IPS-18a (cell line): ENCODE measurements at regions not wholly inside any gene's neighbourhood (a gene's known extent, or its start where the extent isn't known, plus 50 kb on each side); places are given as distances from the start of the nearest gene placed in this dataset.

Source experiments
- H3K27ac ChIP-seq: one replicate; pipeline ENCODE4 v1.5.1; 2013; ENCODE audit warnings: low read length
- H3K27me3 ChIP-seq: one replicate; pipeline ENCODE4 v1.6.1; 2013; ENCODE audit warnings: mild to moderate bottlenecking, low read length; ENCODE audit not compliant: control insufficient read depth, insufficient read depth
- H3K36me3 ChIP-seq: one replicate; pipeline ENCODE4 v1.6.1; 2013; ENCODE audit warnings: low read depth, low read length; ENCODE audit not compliant: control insufficient read depth
- H3K4me1 ChIP-seq: one replicate; pipeline ENCODE4 v1.6.1; 2013; ENCODE audit warnings: low read depth, low read length; ENCODE audit not compliant: control insufficient read depth
- H3K4me3 ChIP-seq: one replicate; pipeline ENCODE4 v1.5.1; 2013; ENCODE audit warnings: low read length
- H3K9ac ChIP-seq: one replicate; pipeline ENCODE4 v1.6.1; 2013; ENCODE audit warnings: mild to moderate bottlenecking, low read length, moderate library complexity
- H3K9me3 ChIP-seq: one replicate; pipeline ENCODE4 v1.6.1; 2013; ENCODE audit warnings: low read depth, low read length; ENCODE audit not compliant: control insufficient read depth

GRCh38 chr4:34066126-34066525 is 2178.2 kb downstream of the ARAP2 start:
- H3K36me3 ChIP-seq, result no peaks in the 10 kb centered on the region
- H3K27me3 ChIP-seq, result no peaks in the 10 kb centered on the region
- H3K27ac ChIP-seq, result no peak overlapping the region
- H3K4me3 ChIP-seq, result no peak overlapping the region
- no peaks in the 10 kb centered on the region for H3K4me1 ChIP-seq
- H3K9ac ChIP-seq, result no peak overlapping the region
- no peaks in the 10 kb centered on the region for H3K9me3 ChIP-seq

- Histone ChIP-seq H3K36me3 (no peaks in the 10 kb centered on the region), H3K9me3 (no peaks in the 10 kb centered on the region), H3K9ac (no peak overlapping the region), H3K27ac (no peak overlapping the region), H3K4me1 (no peaks in the 10 kb centered on the region), H3K27me3 (no peaks in the 10 kb centered on the region), H3K4me3 (no peak overlapping the region)
Measured at GRCh38 chr4:34091451-34091850, 2152.9 kb downstream of the ARAP2 start.

GRCh38 chr4:34094114-34094513 is 2150.2 kb downstream of the ARAP2 start:
- H3K4me1 ChIP-seq, result no peaks in the 10 kb centered on the region
- no peak overlapping the region for H3K9ac ChIP-seq
- no peaks in the 10 kb centered on the region for H3K9me3 ChIP-seq
- no peak overlapping the region for H3K27ac ChIP-seq
- H3K36me3 ChIP-seq, result no peaks in the 10 kb centered on the region
- H3K27me3 ChIP-seq, result no peaks in the 10 kb centered on the region
- no peak overlapping the region for H3K4me3 ChIP-seq

GRCh38 chr4:34105311-34105710 is 2139.0 kb downstream of the ARAP2 start:
- Histone ChIP-seq H3K9ac (no peak overlapping the region), H3K4me1 (no peaks in the 10 kb centered on the region), H3K36me3 (no peaks in the 10 kb centered on the region), H3K27ac (no peak overlapping the region), H3K9me3 (no peaks in the 10 kb centered on the region), H3K27me3 (no peaks in the 10 kb centered on the region), H3K4me3 (no peak overlapping the region)

GRCh38 chr4:34108391-34108790 is 2135.9 kb downstream of the ARAP2 start:
- H3K27ac ChIP-seq, result no peak overlapping the region
- no peaks in the 10 kb centered on the region for H3K4me1 ChIP-seq
- no peaks in the 10 kb centered on the region for H3K9me3 ChIP-seq
- no peak overlapping the region for H3K9ac ChIP-seq
- no peak overlapping the region for H3K4me3 ChIP-seq
- no peaks in the 10 kb centered on the region for H3K27me3 ChIP-seq
- H3K36me3 ChIP-seq, result no peaks in the 10 kb centered on the region

- H3K27ac ChIP-seq, result no peak overlapping the region
- H3K9ac ChIP-seq, result no peak overlapping the region
- H3K27me3 ChIP-seq, result no peaks in the 10 kb centered on the region
- no peak overlapping the region for H3K4me3 ChIP-seq
- no peaks in the 10 kb centered on the region for H3K9me3 ChIP-seq
- no peaks in the 10 kb centered on the region for H3K4me1 ChIP-seq
- no peaks in the 10 kb centered on the region for H3K36me3 ChIP-seq
Measured at GRCh38 chr4:34112573-34112972, 2131.7 kb downstream of the ARAP2 start.

- Histone ChIP-seq H3K27ac (no peak overlapping the region), H3K9me3 (no peaks in the 10 kb centered on the region), H3K4me1 (no peaks in the 10 kb centered on the region), H3K27me3 (no peaks in the 10 kb centered on the region), H3K36me3 (no peaks in the 10 kb centered on the region), H3K4me3 (no peak overlapping the region), H3K9ac (no peak overlapping the region)
Measured at GRCh38 chr4:34138385-34138784, 2105.9 kb downstream of the ARAP2 start.

GRCh38 chr4:34139346-34139745 is 2105.0 kb downstream of the ARAP2 start:
- H3K27me3 ChIP-seq, result no peaks in the 10 kb centered on the region

GRCh38 chr4:34148322-34148908 is 2095.9 kb downstream of the ARAP2 start:
- Histone ChIP-seq H3K27ac (no peak overlapping the region), H3K4me3 (no peak overlapping the region), H3K9me3 (no peaks in the 10 kb centered on the region), H3K9ac (no peak overlapping the region), H3K4me1 (no peaks in the 10 kb centered on the region), H3K27me3 (no peaks in the 10 kb centered on the region), H3K36me3 (no peaks in the 10 kb centered on the region)

More at GRCh38 chr4:34139346-34139745, 2105.0 kb downstream of the ARAP2 start:
- H3K27ac ChIP-seq, result no peak overlapping the region
- H3K36me3 ChIP-seq, result no peaks in the 10 kb centered on the region
- H3K4me1 ChIP-seq, result no peaks in the 10 kb centered on the region
- no peak overlapping the region for H3K9ac ChIP-seq
- H3K4me3 ChIP-seq, result no peak overlapping the region
- no peaks in the 10 kb centered on the region for H3K9me3 ChIP-seq

- Histone ChIP-seq H3K27me3 (no peaks in the 10 kb centered on the region), H3K9ac (no peak overlapping the region), H3K9me3 (no peaks in the 10 kb centered on the region), H3K4me3 (no peak overlapping the region), H3K4me1 (no peaks in the 10 kb centered on the region), H3K27ac (no peak overlapping the region), H3K36me3 (no peaks in the 10 kb centered on the region)
Measured at GRCh38 chr4:34157547-34157946, 2086.8 kb downstream of the ARAP2 start.

GRCh38 chr4:34158878-34159277 is 2085.4 kb downstream of the ARAP2 start:
- H3K4me3 ChIP-seq, result no peak overlapping the region
- H3K9me3 ChIP-seq, result no peaks in the 10 kb centered on the region
- H3K9ac ChIP-seq, result no peak overlapping the region
- no peaks in the 10 kb centered on the region for H3K36me3 ChIP-seq
- H3K27me3 ChIP-seq, result no peaks in the 10 kb centered on the region
- H3K4me1 ChIP-seq, result no peaks in the 10 kb centered on the region
- no peak overlapping the region for H3K27ac ChIP-seq

GRCh38 chr4:34170946-34171345 is 2073.4 kb downstream of the ARAP2 start:
- Histone ChIP-seq H3K36me3 (no peaks in the 10 kb centered on the region), H3K9me3 (no peaks in the 10 kb centered on the region), H3K27ac (no peak overlapping the region), H3K27me3 (no peaks in the 10 kb centered on the region), H3K9ac (no peak overlapping the region), H3K4me3 (no peak overlapping the region), H3K4me1 (no peaks in the 10 kb centered on the region)
